NB4 (cell line): ENCODE measurements at regions not wholly inside any gene's neighbourhood (a gene's known extent, or its start where the extent isn't known, plus 50 kb on each side); places are given as distances from the start of the nearest gene placed in this dataset.
"Not testable (repeated sequence)": the region's sequence is repeated elsewhere in the genome, so short reads cannot be mapped to it uniquely, and the experiment has no call there.

ENCODE experiments used
- CTCF ChIP-seq: IDR thresholded peaks from one replicate; pipeline ENCODE4 v1.5.1; 2012; ENCODE audit warnings: low read depth, low read length
- POLR2A ChIP-seq: IDR thresholded peaks from 2 replicates; pipeline ENCODE4 v1.6.1; 2011; ENCODE audit warnings: mild to moderate bottlenecking; ENCODE audit not compliant: insufficient read length; ENCODE audit errors: extremely low read depth

- TF ChIP-seq CTCF, POLR2A: not testable (repeated sequence)
These were observed 51.4 kb upstream of the SPP1 start for GRCh38 chr4:87924146-87924545.
